Vagina (tissue), 2 donors: ENCODE measurements at regions not wholly inside any gene's neighbourhood (a gene's known extent, or its start where the extent isn't known, plus 50 kb on each side); places are given as distances from the start of the nearest gene placed in this dataset.

Source experiments
- DNase-seq, 2 donors: peaks; one replicate each; pipeline ENCODE4 v3.0.0-alpha.2; 2017; ENCODE audit errors: extremely low spot score in 2 of 2
- H3K27ac ChIP-seq: fragments of 200-600 bp; sonication (generic); one replicate; pipeline ENCODE4 v1.5.1; 2019
- H3K27me3 ChIP-seq: fragments of 200-600 bp; sonication (generic); one replicate; pipeline ENCODE4 v1.5.1; 2019
- H3K36me3 ChIP-seq, 2 donors: fragments of 200-600 bp; sonication (generic); one replicate each; pipeline ENCODE4 v1.5.1; 2017 to 2019
- H3K4me1 ChIP-seq: fragments of 200-600 bp; sonication (generic); one replicate; pipeline ENCODE4 v1.5.1; 2019
- H3K4me3 ChIP-seq, 2 donors: fragments of 200-600 bp; sonication (generic); 1 replicate in 1 of 2; 2 replicates in 1 of 2; pipeline ENCODE4 v1.5.1; 2016 to 2019
- H3K9me3 ChIP-seq: fragments of 200-600 bp; sonication (generic); one replicate; pipeline ENCODE4 v1.5.1; 2019
- CTCF ChIP-seq, 3 experiments: fragments of 450-650 bp in 2 of 3; fragments of 200-600 bp in 1 of 3; sonication (generic) in 1 of 3; IDR thresholded peaks; one replicate each; pipeline ENCODE4 v1.5.1; 2017 to 2019; ENCODE audit warnings: antibody characterized with exemption in 3 of 3, mild to moderate bottlenecking in 2 of 3, moderate library complexity in 2 of 3
- POLR2A ChIP-seq, 2 donors: fragments of 450-650 bp; IDR thresholded peaks; one replicate each; pipeline ENCODE4 v1.6.1; 2017; ENCODE audit warnings: antibody characterized with exemption in 2 of 2, mild to moderate bottlenecking in 2 of 2, moderate library complexity in 2 of 2
- POLR2AphosphoS5 ChIP-seq, 2 donors: sonication (generic); formaldehyde crosslinking; IDR thresholded peaks; one replicate each; pipeline ENCODE4 v1.9.0; 2017; ENCODE audit warnings: antibody characterized with exemption in 2 of 2, mild to moderate bottlenecking in 2 of 2, low read depth in 1 of 2; ENCODE audit not compliant: insufficient read depth in 1 of 2
- intact Hi-C: fragments of 100-400 bp; cut with DNase I; formaldehyde crosslinking; loops from one replicate; pipeline ENCODE4 v1.15.1; 2023

GRCh38 chr13:83498045-83498444, 384.2 kb downstream of the SLITRK1 start:
- TF ChIP-seq POLR2AphosphoS5 (IDR thresholded peaks at IDR 0.05; ENCODE audit: insufficient read depth in 1 of 2, low read depth in 1 of 2), result no peak
- no peak for TF ChIP-seq CTCF (IDR thresholded peaks at IDR 0.05)
- TF ChIP-seq POLR2A (IDR thresholded peaks at IDR 0.05), result no peak
- H3K27me3 ChIP-seq, result no peaks in the 10 kb centered on the region
- H3K4me3 ChIP-seq, result no peak overlapping the region
- intact Hi-C loops, result no loop called here
- no peaks in the 10 kb centered on the region for H3K4me1 ChIP-seq
- DNase-seq, result no peak
- no peak overlapping the region for H3K27ac ChIP-seq
- no peaks in the 10 kb centered on the region for H3K36me3 ChIP-seq
- no peaks in the 10 kb centered on the region for H3K9me3 ChIP-seq

- no peak overlapping the region for H3K27ac ChIP-seq
- DNase-seq, result no peak
- H3K4me1 ChIP-seq, result no peaks in the 10 kb centered on the region
- H3K9me3 ChIP-seq, result no peaks in the 10 kb centered on the region
- H3K36me3 ChIP-seq, result no peaks in the 10 kb centered on the region
- intact Hi-C loops, result no loop called here
- TF ChIP-seq POLR2AphosphoS5 (IDR thresholded peaks at IDR 0.05; ENCODE audit: insufficient read depth in 1 of 2, low read depth in 1 of 2) (no peak), CTCF (IDR thresholded peaks at IDR 0.05) (no peak), POLR2A (IDR thresholded peaks at IDR 0.05) (no peak)
- no peaks in the 10 kb centered on the region for H3K27me3 ChIP-seq
- H3K4me3 ChIP-seq, result no peak overlapping the region
Measured at GRCh38 chr13:83496501-83496900, 385.8 kb downstream of the SLITRK1 start.

- intact Hi-C loops, result no loop called here
- TF ChIP-seq POLR2A (IDR thresholded peaks at IDR 0.05), result no peak
- no peak for TF ChIP-seq POLR2AphosphoS5 (IDR thresholded peaks at IDR 0.05; ENCODE audit: insufficient read depth in 1 of 2, low read depth in 1 of 2)
- TF ChIP-seq CTCF (IDR thresholded peaks at IDR 0.05), result no peak
- H3K4me1 ChIP-seq, result no peaks in the 10 kb centered on the region
- H3K27ac ChIP-seq, result no peak overlapping the region
- DNase-seq, result no peak
- no peaks in the 10 kb centered on the region for H3K36me3 ChIP-seq
- no peaks in the 10 kb centered on the region for H3K27me3 ChIP-seq
- no peak overlapping the region for H3K4me3 ChIP-seq
- no peaks in the 10 kb centered on the region for H3K9me3 ChIP-seq
Measured at GRCh38 chr13:83485101-83485500, 397.2 kb downstream of the SLITRK1 start.

- Histone ChIP-seq H3K27ac (no peak overlapping the region), H3K9me3 (no peaks in the 10 kb centered on the region), H3K4me1 (no peaks in the 10 kb centered on the region), H3K36me3 (no peaks in the 10 kb centered on the region), H3K4me3 (no peak overlapping the region), H3K27me3 (no peaks in the 10 kb centered on the region)
- TF ChIP-seq POLR2AphosphoS5 (IDR thresholded peaks at IDR 0.05; ENCODE audit: insufficient read depth in 1 of 2, low read depth in 1 of 2) (no peak), POLR2A (IDR thresholded peaks at IDR 0.05) (no peak), CTCF (IDR thresholded peaks at IDR 0.05) (no peak)
- intact Hi-C loops, result no loop called here
- no peak for DNase-seq
Measured at GRCh38 chr13:83471011-83471410, 411.3 kb downstream of the SLITRK1 start.

GRCh38 chr13:83470133-83470797, 412.0 kb downstream of the SLITRK1 start:
- intact Hi-C loops, result no loop called here
- Histone ChIP-seq H3K36me3 (no peaks in the 10 kb centered on the region), H3K27ac (no peak overlapping the region), H3K27me3 (no peaks in the 10 kb centered on the region), H3K4me1 (no peaks in the 10 kb centered on the region), H3K4me3 (no peak overlapping the region), H3K9me3 (no peaks in the 10 kb centered on the region)
- TF ChIP-seq POLR2A (IDR thresholded peaks at IDR 0.05) (no peak), POLR2AphosphoS5 (IDR thresholded peaks at IDR 0.05; ENCODE audit: insufficient read depth in 1 of 2, low read depth in 1 of 2) (no peak), CTCF (IDR thresholded peaks at IDR 0.05) (no peak)
- DNase-seq, result no peak
